OCI-M1 (cell line): ENCODE measurements at regions not wholly inside any gene's neighbourhood (a gene's known extent, or its start where the extent isn't known, plus 50 kb on each side); places are given as distances from the start of the nearest gene placed in this dataset.
"Not testable (repeated sequence)": the region's sequence is repeated elsewhere in the genome, so short reads cannot be mapped to it uniquely, and the experiment has no call there.

Experiments used
- DNase-seq: peaks from one replicate; lab custom pipeline; 2025; lab: John Stamatoyannopoulos, UW

DNA sequence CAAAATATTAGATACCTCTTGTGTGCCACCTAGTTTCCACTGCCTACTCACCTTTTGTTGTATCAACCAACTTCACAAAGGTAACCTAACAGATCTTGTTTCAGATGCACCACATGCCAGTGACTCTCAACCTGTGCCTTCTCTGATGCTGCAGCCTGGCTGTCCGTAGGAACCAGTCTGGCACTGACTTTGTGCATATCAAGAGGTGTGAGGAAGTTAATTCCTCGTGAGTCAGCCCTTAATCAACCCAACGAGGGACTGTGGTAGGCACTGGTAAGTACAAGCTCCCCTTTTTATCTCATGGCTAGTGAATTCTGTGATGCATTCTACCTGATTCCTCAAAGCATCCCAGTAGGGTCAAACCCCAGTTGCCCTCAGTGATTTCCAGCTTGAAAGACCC, 215.4 kb upstream of the CTNND2 start:
- no peak for DNase-seq

DNA sequence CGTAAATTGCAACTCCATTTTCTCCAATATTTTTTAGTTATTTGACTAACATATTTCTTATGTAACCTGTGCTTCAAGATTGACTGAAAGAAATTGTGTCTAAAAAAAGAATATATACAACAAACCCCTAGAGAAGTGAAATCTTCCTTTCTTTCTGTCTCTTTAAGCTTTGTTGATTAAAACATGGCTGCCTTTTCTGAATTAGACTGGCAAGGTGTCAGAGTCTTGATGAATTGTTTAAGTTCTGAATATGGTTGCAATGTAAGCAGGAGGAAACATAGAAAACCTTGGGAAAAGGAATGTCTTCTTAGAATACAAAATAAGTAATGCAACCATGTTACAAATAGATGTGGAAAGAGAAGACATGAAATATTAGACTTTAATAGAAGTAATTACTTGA, 209.8 kb upstream of the CTNND2 start:
- DNase-seq, result no peak

DNA sequence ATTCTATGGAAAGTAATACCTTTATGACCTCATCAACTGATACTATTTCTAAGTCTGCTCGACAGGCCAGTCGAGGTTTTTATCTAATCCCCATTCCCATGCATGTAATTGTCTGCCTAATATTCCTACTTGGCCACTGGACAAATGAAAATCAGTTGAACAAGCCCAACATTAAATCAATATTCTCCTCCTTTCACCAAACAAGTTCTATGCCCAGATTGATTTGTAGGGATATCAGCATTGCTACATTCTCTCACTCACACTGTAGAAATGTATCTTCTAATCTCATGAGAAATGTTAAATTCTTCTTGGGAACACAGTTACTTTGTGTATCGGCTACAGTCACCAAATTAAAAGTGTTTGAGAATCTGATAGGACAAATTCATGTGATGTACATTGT, 208.8 kb upstream of the CTNND2 start:
- DNase-seq, result no peak

DNA sequence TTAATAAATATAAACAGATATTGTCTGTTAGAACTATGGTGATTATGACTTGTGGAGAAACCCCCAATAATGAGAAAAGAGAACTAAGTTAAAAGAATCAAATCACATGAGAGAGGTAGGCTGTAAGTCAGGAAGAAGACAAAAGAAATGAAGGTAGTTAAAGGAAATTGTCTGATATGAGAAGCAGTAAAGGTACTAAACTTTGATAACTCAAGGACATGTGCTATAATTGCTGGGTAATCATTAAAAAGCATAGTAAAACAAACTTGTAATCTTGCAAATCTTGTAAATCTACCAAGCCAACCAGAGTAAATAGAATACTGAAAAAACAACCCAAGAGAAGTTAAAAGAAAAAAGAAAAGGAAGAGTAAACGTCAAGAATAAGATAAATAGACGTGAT, 207.0 kb upstream of the CTNND2 start:
- DNase-seq, result no peak

DNA sequence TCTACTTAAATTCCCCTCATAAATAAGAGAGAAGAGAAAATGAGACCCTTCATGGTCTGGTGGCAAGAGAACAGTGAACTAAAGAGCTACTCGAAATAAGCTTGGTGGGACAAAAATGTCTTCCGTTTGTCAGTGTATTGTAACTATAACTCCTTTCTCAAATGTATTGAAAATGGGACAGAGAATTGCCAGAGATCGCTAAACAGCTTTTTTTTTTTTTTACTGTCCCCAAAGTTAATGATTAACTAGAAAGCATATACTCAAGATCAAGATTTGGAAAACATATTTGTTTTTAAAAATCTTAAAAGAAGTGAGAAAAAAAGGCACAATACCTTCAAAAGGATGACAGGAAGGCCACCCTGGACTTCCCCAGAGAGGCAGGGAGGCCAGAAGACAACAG, 206.4 kb upstream of the CTNND2 start:
- DNase-seq, result no peak

DNA sequence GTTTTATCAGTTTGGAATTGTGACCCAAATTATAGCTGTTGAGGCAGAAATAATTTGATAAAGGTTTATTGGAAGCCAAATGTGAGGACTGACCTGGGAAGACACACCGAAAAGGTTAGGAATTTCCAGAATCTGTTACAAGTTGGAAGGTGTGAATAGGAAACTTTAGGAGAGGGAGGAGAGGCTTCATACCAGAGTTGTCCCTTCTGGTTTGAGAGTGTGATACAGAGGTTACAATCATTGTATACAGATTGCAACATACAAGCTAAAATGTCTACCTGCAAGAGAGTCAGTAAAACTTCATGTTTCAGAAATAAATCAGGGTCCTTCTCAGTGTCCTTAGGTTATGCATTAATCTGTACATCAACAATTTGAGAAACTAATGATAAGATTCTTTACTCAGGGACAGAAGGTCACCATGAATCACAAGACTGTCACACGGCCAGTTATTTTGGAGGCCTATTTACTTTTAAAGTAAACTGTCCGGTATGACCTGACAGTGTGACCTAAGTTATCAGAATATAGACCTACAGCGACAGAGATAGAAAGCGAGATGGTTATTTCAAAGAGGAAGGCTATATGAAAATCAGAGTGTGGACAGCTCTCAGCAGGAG, 204.9 kb upstream of the CTNND2 start:
- DNase-seq, result no peak

DNA sequence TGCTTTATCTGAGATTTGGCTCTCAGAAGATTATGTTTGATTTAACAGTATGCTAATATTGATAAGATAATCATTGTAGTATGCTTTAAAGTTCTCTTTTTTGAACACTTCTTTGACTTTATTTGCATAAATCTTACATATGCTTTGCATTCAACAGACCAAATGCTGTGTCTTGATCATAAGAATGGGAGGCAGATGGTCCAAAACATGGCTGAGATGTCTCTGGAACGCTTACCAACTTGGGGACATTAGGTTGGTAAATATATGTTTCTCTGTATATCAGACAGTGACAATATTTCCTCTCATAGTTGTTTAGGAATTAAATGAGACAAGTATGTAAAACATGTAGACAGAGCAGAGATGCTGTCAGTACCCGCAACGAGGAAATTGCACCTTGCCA, 197.9 kb upstream of the CTNND2 start:
- no peak for DNase-seq

DNA sequence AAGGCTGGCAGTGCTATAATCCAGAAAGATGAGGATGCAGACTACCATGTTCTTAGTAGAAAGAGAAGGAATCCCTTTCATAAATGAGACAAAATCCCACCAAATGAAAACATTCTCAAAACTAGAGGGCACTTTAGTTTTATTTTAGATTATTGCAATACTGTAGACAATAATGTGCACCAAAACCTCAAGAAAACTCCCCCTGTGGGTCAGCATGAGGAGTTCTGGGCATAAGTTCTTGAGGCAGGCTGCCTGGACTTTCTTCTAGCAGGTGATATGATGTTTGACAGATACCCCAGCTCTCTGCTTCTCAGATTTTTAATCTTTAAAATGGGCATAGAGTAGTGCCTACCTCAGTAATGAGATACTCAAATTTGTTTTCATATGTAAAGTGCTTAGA, 196.3 kb upstream of the CTNND2 start:
- DNase-seq, result no peak

DNA sequence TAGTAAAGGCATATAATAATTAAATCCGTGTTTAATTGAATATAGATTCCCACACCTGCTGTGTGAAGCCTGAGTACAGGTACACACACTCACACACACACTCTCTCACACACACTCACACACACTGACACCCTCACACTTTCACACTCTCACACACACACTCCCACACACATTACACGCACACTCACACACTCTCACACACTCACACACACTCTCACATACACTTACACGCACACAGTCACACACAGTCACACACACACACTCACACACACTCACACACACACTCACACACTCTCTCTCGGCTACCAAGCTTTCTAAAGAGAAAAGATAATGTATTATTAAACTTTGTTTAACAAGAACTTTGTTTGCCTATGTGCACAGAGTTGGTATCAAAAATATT, 195.1 kb upstream of the CTNND2 start:
- DNase-seq, result no peak

DNA sequence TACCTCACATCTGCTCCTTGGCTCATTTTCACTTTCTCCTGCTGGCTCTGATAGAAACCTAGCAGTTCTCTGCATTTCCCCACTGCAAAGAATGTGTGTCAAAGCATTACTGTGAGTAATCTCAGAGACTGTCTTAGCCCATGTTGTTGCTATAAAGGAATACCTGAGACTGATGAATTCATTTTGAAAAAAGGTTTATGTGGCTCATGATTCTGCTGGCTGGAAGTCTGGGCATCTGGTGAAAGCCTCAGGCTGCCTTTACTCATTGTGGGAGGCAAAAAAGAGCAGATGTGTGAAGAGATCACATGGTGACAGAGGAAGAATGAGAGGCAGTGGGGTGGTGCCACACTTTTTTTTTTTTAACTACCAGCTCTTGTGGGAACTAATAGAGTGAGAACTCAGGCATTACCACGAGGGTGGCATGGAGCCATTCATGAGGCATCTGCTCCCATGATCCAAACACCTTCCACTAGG, 191.6 kb upstream of the CTNND2 start:
- no peak for DNase-seq

DNA sequence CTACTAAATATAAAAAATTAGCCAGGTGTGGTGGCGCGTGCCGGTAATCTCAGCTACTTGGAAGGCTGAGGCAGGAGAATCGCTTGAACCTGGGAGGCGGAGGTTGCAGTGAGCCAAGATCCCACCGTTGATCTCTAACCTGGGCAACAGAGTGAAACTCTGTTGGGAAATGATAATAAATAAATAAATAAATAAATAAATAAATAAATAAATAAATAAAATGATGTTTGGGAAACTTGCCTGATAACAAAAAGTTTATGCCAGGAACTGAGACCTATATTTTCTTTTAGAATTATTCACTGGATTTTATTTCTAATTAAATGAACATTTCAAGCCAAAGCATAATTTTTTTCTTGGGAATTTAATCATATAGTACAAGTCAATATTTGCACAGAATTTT, 189.3 kb upstream of the CTNND2 start:
- no peak for DNase-seq

DNA sequence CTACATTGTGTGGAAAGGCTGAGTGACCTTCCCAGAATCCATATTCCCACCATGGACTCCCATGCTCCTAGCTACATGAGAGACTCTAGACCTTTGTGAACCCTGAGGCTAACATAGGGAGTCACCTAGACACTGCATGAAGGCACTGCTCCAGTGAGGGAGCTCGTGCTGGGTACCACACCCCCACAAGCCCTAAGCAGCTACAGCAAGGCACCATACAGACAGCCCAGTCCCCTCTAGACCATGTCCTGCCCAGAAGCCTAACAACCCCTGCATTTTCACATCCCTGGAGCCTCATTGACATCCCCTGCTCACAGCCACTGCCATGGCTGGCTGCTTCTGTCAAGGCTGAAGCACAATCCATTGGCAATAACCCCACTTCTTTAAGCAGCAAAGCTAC, 176.5 kb upstream of the CTNND2 start:
- no peak for DNase-seq

DNA sequence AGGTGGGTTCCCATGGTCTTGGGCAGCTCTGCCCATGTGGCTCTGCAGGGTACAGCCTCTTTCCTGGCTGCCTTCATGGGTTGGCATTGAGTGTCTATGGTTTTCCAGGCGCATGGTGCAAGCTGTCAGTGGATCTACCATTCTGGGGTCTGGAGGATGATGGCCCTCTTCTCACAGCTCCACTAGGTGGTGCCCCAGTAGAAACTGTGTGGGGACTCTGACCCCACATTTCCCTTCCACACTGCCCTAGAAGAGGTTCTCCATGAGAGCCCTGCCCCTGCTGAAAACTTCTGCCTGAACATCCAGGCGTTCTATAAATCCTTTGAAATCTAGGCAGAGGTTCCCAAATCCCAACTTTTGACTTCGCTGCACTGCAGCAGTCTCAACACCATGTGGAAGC, 174.0 kb upstream of the CTNND2 start:
- DNase-seq, result not testable (repeated sequence)

DNA sequence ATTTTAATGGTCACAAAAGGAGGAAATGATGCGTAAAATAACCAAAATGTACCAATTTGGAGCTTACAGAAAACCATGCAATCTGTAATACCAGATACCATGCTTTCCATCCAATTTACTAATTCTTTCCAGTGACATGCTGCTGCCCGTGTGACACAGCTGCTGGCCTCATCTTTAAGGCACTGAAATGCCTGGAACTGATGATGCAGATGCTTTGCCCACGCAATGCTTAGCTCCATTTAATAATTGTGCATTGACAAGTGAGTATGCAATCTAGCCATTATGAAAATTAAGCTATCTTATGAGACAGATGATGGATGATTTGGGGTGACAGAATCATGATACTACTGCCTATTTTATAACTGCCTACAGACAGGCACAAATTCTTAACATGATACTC, 169.2 kb upstream of the CTNND2 start:
- DNase-seq, result no peak

DNA sequence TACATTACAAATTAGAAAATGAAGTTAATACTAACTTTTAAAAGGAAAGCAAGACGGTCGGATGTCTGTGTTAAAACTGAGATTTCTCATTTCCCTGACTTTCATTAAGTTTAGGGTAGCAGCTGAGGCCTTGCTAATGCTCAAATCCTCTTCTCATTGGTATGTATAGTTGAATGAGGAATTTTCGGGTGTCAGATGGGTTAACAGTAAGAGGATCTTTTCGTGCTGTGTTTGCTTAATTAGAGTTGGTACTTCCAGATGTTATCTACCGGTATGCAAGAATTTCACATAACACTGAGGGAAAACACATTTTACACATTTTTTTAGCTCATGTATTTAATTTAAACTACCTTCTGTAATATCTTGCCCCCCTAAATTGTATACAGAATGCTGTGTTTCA, 168.2 kb upstream of the CTNND2 start:
- no peak for DNase-seq

DNA sequence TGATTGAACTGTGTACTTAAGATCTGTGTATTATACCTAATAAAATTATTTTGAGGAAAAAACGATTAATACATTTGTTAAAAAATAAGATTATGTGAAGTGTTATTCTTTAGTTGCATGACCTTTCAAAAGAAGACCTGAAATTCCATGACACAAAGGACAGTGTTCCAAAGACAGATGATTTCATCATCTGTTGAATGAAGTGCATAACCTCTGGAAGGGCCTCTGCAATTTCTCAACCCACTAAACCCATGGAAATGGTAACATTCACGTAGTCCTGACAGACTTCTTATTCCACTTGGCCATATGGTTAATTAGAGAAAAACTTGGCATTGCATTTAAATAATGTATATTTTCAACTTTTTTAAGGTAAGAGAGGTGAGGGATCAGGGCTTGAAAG, 167.2 kb upstream of the CTNND2 start:
- no peak for DNase-seq

DNA sequence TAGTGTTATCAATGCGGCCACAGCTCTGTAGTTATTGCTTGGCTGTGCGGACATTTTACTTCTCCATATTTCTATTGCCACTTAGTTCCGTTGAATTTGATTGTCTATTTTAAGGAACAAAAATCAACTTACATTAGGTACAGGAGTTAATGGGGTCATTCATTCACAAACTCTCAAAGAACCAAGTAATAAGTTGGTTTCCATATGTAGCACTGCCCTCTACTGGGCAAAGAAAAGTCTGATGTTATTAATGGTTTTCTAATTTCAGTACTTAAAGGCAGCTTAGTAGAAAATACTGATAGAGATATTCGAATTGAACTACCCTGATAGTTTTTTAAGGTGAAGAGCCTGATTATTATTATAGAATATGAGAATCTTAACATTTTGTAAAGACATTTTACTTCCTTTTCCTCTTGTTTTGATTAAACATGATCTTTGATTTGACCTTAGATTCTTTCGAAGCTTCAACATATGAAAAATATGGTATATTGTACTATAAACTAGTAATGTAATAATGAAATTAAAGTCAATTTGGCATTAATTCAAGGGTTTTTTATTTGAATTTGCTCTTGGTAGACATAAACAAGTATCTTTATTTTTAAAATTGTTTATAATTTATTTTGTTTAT, 119.5 kb upstream of the CTNND2 start:
- peak; percentile 63 for DNase-seq

DNA sequence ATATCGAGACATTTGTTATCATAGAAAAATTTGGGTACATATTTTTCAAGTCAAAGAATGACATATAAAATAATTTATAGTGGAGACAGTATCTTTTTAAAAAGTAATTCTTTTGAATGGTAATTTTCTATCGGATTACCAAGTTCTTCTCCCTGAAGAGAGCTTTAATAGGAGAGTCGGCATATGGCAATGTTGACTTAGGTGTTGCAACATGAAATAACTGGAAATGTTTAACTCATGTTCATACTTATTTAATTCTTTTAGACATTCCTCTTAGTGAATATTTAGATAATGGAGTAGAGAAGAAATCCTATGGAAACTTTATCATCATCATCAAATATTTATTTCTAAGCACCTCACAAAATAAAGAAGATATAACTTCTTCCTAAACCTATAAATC, 118.2 kb upstream of the CTNND2 start:
- no peak for DNase-seq

DNA sequence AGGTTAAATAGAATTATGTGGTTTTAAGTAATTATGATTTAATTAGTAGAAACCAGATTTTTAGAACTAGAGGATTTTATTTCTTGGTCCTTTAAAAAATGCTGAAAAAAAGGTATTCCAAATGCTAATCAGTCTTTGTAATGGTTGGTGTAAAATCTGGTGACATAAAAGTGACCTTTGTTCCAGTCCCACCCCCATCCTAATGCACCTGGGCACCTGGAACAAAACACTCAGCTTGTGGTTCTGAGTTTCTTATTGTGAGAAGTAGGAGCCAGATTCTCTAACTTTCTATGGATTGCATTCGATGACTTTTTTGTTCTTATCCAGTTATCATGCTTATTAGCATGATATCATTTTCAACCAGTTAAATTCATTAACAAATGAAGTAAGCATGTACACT, 115.1 kb upstream of the CTNND2 start:
- DNase-seq, result no peak

DNA sequence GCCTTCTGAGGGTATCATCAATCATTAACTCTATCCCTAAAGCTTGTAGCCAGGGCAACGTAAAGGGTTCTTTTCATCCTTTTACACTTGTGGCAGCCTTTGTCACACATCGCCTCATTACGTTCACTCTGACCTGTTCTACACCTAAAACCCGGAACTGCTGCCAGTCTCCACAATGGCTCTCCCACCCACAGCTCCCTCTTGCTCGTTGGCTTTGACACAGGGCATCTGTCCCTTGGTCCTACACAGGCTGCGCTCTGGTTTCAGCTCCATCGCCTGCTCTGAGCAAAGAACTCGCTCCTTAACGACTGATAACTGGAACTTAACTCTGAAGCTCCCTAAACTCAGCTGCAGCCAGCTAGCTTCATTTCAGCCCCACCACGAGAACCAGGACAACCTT, 112.8 kb upstream of the CTNND2 start:
- no peak for DNase-seq

DNA sequence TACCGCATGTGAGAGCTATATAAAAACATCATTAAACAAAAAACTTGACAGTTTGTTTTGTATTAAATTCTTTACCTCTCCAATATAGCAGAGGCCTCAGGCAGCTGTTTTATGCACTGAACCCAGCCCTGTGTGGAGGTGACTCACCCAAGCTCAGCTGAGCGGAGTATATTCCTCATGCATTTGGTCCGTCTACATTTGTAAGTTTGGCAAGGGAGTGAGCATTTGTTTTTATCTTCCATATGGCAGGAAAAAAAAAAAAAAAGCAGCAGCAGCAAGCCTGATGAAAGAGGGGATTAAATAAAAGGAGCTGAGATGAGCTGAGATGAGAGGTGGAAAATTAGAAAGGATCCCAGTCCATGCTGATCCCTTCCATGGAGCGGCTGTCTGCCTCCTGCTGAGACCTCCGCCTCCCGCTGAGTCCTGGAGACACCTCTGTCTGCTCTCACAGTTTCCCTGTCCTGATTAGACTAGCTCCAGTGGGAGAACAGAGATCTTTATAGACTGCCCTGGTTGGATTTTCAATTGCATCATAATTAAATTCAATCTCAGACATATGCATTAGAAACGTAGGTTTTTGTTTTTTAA, 112.0 kb upstream of the CTNND2 start:
- DNase-seq, result no peak

DNA sequence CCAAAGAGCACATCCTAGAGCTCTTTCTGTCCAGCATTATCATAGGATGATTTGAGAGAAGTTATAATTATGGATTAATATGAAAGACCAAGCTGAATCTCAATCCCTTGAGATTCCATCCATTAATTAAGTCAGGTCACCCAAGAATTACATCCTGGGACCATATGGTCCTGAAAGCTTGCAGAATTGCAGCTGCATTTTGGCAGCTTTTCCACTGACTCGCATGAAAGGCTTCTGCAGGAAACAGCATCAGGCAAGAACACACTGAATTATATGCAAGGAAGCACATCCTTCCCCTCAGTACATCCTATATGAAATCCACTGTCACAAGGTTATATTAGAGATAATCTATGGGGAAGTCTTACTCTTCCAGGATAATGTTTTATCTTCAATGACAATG, 109.1 kb upstream of the CTNND2 start:
- no peak for DNase-seq

DNA sequence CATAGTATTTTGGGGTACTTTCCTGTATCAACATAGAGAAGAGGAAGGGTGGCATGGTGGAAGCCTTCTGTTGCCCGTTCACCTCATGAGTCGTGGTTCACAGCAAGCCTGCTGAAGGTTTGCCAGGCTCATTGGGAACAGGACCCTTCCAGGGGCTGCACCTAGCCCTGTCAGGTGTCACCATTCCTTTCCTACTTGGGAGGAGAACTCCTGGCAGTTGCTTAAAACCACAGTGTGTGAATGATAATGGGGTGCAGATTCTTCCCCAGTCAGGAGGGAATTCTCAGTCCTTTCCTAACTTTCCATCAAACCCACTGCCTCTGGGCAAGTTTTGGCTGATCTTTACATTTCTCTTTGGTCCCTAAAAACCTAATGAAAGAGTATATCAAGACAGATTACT, 99.4 kb upstream of the CTNND2 start:
- no peak for DNase-seq

DNA sequence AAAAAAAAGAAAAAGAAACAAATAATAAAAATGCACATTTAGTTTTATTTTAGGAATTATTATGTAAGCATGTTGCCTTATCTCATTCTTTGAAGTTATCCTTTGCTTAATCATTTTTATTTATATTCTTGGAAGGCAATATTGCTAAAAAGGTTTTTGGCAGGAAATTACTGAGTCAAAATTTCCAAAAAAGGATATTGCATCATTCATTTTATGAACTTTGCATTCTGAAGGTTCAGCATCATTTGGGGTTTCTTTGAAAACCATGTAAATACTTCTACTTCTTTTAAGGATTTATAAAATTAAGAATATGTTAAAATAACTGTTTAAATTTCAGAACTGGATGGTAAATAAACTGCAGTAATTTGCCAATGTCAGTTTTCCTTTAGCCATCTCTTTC, 94.2 kb upstream of the CTNND2 start:
- DNase-seq, result no peak
